Activated CD4-positive, alpha-beta T cell treated with anti-CD3 and anti-CD28 coated beads, Interleukin-2, amount 50 U/mL, for 16 hours (primary cell): ENCODE measurements at regions not wholly inside any gene's neighbourhood (a gene's known extent, or its start where the extent isn't known, plus 50 kb on each side); places are given as distances from the start of the nearest gene placed in this dataset.
"Not testable (repeated sequence)": the region's sequence is repeated elsewhere in the genome, so short reads cannot be mapped to it uniquely, and the experiment has no call there.

Source experiments
- DNase-seq: peaks from one replicate; pipeline ENCODE4 v3.0.0-alpha.2; 2020

GRCh38 chr17:77832180-77832560 is 126.3 kb upstream of the TNRC6C start:
- no peak for DNase-seq

- DNase-seq = no peak
Measured at GRCh38 chr17:77833769-77834168, 124.7 kb upstream of the TNRC6C start.

GRCh38 chr17:77834170-77835115 is 124.1 kb upstream of the TNRC6C start:
- peak; percentile 79 for DNase-seq

GRCh38 chr17:77836557-77837041 is 121.9 kb upstream of the TNRC6C start:
- DNase-seq = peak; percentile 80

GRCh38 chr17:77837072-77837471 is 121.4 kb upstream of the TNRC6C start:
- DNase-seq = not testable (repeated sequence)

GRCh38 chr17:77837917-77838316 is 120.6 kb upstream of the TNRC6C start:
- no peak for DNase-seq

GRCh38 chr17:77838748-77839697 is 119.5 kb upstream of the TNRC6C start:
- no peak for DNase-seq

GRCh38 chr17:77839698-77840512 is 118.6 kb upstream of the TNRC6C start:
- no peak for DNase-seq

GRCh38 chr17:77840513-77841165 is 117.9 kb upstream of the TNRC6C start:
- no peak for DNase-seq

- no peak for DNase-seq
Measured at GRCh38 chr17:77841742-77842527, 116.6 kb upstream of the TNRC6C start.

GRCh38 chr17:77842528-77843147 is 115.9 kb upstream of the TNRC6C start:
- DNase-seq = no peak

- DNase-seq = peak; percentile 89
Measured at GRCh38 chr17:77843255-77843895, 115.1 kb upstream of the TNRC6C start.

GRCh38 chr17:77843896-77844295 is 114.6 kb upstream of the TNRC6C start:
- no peak for DNase-seq

- no peak for DNase-seq
Measured at GRCh38 chr17:77844681-77845080, 113.8 kb upstream of the TNRC6C start.

- DNase-seq = no peak
Measured at GRCh38 chr17:77845541-77846225, 112.8 kb upstream of the TNRC6C start.

GRCh38 chr17:77846531-77847085 is 111.9 kb upstream of the TNRC6C start:
- DNase-seq = no peak

- no peak for DNase-seq
Measured at GRCh38 chr17:77847221-77848085, 111.0 kb upstream of the TNRC6C start.

GRCh38 chr17:77848257-77848656 is 110.2 kb upstream of the TNRC6C start:
- DNase-seq = no peak
